HG02884 (cell line): ENCODE measurements at regions not wholly inside any gene's neighbourhood (a gene's known extent, or its start where the extent isn't known, plus 50 kb on each side); places are given as distances from the start of the nearest gene placed in this dataset.

Source experiments
- ATAC-seq: cut with Tn5 transposase; IDR thresholded peaks from one replicate; pipeline ENCODE4 v1.9.1; 2021; ENCODE audit warnings: mild to moderate bottlenecking, moderate library complexity; ENCODE audit not compliant: unreplicated experiment

DNA sequence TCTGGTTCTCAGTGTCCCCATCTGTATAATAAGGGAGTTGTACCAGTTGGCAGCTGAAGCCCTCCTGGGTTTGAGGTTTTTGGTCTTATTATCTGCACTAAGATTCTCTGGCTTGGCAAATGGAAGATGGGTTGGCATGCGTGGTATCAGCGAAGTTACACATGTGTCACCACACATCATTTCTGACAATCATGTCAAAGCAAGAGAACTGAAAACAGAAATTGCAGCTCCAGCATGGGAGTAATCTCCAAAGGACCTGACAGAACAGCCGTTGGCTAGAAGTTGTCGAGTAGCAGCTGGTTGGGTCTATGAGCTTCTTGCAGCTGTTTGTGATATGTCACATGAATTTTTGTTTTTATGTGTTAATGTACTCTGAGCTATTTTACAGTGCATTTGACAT, 317.4 kb downstream of the SLC4A3 start:
- ATAC-seq, result no peak

DNA sequence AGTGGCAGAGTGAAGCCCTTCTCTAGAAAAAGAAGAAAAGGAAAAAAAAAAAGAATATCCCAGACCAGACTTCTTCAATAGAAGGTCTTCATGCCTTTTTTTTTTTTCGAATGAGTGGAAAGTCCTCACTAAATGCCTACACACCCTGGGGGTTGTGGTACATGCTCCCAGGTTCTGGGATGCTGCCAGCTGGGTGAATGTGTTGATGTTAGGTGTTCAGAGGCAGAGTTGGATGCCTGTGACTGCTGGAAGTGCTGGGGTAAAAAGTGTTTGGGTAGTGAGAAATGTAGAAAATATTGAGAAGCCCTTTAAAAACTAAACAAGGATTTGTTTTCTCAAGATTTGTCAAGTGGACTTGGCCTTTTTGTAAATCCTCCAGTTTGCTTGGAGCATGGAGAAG, 318.6 kb downstream of the SLC4A3 start:
- no peak for ATAC-seq

DNA sequence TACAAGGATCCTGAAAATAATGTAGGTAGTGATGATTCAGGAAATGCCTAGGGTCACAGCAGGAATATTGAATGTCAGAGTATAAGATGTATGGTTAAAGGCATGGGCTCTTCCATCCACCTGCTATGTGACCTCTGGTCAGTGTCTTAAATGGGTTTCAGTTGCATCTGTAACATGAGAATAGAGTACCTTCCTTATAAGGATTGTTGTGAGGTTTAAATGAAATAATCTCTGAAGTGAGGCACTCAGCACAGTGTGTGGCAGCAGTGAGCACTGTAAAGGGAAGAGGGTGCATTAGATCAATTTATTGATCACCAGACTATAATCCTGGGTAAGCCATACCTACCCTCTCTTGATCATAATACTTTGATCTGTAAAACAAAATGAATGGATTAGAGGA, 319.1 kb downstream of the SLC4A3 start:
- ATAC-seq, result no peak

DNA sequence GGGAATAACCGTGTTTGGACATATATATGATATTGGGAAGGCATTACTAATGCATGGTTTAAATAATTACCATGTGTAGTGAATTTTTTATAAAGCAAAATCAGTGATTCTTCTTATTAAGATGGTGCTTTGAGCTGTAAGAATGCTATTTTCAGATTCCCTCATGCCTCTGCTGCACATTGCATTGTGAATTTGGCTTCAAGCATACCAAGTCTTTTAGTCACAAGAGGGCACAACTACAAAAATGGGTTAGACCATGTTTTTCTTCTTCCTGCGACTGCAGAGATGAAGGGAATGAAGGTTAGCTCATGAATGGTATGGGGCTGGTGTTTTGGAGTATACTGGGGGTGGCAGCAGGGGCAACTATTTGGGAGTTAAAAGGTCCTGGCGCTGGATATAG, 320.1 kb downstream of the SLC4A3 start:
- no peak for ATAC-seq

DNA sequence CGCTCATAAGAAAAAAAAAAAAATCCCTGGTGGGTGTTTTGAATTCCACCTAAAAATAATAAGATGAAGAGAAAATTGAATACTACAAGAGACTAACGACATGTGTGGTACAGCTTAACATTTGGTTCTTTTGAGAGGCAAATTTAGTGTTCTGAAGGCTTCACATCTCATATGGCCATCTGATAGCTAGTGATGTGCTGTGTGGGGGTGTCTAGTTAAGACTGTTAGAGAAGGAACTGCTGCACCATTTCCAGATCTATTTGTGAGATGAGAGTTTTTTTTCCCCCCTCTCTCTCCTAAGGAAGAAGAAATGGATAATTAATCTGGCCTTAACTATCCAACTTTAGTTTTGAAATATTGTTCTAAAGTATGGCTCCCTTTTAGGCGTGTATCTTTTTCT, 321.6 kb downstream of the SLC4A3 start:
- no peak for ATAC-seq

DNA sequence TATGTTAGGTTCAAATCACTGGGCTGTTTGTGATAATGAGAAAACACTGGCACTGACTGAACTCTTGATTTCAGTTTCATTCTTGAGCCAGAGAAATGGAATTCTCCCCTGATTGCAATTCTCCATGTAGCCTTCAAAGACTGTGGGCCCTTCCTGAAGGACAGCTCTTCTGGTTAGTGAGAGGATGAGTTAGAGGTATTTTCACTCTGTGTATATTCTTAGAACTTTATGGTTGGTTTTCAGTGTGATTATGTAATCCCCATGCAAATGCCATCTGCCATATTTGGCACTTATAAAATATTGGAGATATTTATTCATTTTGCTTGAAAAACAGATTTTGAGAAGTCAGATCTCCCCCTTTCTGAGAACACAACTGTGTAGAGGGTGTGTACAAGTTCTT, 323.7 kb downstream of the SLC4A3 start:
- no peak for ATAC-seq

DNA sequence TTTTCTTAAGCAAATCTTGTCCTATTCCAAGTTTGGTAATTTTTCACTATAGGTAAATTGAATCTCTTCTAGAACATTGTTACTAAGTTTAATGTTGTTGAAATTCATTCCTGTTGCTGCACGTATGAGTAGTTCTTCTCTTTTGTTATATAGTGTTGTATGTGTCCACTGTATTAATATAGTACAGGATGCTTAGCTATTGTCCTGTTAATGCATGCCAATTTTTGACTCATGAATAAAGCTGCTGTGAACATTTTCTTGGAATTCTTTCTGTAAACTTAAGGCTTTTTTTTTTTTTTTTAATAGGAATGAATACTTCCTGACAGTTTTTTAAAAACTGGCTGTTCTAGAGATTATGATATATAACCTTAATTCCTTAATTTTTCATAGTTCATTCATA, 326.9 kb downstream of the SLC4A3 start:
- ATAC-seq, result no peak

DNA sequence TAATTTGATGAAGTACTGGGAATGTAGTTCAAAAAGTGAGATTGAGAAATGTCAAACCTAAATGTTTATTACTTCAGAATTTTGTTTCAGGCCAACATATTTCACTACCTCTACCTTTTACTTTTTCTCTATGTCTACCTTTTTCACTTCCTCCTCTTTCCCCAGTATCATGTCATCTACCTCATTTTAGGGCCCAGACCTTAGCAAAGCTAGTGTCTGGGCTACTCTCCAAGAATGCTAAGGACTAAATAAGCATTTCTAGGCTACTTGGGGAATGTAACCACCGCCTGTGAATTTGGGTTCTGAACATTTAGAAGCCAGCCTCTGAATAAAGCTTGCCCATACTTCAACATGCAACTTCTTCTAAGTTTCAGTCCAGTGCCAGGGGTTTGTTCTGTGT, 330.4 kb downstream of the SLC4A3 start:
- ATAC-seq, result no peak

DNA sequence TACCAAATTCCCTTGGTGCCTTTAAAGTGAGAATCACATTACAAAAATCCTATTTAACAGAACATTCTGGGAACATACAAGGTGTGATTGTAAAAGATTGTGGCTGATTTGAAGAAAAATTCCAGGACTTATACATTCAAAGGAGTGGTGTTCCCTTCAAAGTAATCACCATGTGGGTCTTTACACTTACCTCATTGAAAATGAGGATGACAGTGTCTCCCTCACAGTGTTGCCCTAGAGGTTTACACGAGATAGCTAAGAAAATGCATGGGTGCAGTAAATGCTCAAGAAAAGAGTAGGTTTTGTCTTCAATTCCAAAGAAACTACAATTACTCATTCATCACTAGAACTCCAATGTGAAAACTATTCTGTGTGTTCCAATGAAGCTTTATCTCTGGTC, 331.5 kb downstream of the SLC4A3 start:
- no peak for ATAC-seq

DNA sequence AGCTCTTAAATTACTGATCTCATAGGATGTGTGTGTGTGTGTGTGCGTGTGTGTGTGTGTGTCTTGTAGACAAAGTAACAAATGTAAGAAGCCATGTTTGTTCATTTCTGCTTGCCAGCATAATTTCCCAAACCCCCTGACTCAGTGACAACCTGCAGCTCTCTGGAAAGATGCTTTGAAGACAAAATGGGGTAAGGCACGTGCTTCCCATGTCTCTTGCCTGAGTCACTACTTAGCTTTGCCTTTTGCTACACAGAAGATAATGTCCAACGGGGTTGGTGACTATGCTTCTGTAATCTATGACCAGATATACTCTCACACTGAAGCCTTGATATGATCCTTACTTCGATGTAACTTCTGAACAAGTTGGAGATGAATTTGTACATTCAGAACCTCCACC, 332.0 kb downstream of the SLC4A3 start:
- ATAC-seq, result no peak

DNA sequence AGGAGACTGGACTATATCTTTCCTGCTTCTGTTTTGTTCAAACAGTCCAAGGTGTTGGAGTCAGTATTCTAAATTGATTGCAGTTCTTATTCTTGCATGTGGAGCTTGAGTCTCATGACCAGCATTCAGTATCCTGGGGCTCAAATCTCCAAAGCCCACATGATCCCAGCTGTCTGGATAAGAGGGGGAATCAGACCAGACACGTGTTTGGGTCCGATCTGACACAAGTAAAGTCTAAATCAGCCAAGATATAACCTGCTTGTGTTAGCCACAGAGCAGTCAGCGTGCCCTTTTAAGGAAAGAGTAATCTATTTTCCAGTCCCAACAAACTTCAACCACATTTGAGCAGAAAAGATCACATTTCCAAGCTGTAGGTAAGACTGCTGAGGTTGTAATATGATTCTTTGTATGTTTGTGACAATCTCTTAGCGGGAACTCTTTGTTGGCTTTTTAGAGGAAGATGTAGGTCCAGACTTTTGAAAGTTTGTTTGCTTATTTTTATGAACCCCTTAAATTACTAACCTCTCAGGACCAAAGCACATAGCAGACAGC, 334.6 kb downstream of the SLC4A3 start:
- ATAC-seq, result no peak

DNA sequence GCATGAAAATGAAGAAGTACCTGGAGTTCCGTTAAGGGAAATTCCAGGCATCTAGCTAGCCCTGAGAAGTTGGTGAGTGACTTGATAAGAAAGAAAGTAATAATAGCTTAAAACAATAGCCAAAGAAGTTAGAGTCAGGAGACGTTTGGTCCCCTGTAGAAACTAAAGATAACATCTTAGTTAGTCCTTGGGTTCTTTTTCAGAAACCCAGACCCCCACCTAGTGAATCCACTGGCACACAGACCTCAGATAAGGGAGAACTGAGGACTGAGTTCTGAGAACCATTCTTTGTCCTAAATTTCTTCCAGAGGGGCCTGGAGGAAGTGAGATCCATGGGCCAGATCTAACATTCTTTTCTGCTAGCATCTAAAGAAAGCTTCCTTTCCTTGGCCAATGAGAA, 335.4 kb downstream of the SLC4A3 start:
- ATAC-seq, result no peak

DNA sequence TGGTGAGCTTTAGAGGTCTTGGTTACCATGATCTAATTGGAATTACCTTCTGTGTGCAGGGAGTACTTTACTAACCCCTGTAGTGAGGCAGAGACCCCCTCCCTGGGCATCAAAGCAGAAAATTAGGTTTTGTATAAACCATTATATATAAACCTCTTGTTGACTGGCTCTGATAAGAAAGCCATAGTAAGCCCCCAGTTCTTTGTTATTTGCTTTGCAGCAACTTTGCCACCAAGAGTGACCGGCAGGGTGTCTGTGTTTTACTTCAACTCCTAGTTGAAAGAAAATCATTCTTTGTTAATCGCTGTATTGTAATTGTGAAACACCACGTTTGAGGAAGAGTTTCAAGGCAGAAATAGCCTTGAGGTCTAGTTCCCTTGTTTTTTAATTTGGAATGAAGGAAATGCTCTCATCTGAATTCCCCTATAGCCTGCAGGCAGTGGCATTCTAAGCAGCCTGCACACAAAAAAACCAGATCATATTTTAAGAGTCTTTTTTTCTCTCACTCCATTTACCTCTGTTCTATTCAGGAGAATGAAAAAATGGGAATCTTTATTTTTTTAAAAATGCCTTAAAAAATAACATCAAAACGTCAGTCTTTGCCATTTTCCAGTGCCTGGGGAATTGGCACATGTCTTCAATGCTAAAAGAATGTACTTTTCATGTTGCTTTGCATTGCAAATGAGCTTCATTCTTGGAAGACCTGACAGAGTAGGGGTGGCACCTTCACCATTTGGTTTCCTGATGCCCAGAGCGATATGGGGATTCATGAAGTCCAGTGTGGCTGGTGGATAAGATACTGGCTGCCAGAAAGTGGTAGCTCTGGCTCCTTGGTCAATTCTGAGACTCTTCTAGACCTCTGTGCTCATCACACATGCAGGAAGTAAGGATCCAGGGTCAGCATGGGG, 338.1 kb downstream of the SLC4A3 start:
- no peak for ATAC-seq

DNA sequence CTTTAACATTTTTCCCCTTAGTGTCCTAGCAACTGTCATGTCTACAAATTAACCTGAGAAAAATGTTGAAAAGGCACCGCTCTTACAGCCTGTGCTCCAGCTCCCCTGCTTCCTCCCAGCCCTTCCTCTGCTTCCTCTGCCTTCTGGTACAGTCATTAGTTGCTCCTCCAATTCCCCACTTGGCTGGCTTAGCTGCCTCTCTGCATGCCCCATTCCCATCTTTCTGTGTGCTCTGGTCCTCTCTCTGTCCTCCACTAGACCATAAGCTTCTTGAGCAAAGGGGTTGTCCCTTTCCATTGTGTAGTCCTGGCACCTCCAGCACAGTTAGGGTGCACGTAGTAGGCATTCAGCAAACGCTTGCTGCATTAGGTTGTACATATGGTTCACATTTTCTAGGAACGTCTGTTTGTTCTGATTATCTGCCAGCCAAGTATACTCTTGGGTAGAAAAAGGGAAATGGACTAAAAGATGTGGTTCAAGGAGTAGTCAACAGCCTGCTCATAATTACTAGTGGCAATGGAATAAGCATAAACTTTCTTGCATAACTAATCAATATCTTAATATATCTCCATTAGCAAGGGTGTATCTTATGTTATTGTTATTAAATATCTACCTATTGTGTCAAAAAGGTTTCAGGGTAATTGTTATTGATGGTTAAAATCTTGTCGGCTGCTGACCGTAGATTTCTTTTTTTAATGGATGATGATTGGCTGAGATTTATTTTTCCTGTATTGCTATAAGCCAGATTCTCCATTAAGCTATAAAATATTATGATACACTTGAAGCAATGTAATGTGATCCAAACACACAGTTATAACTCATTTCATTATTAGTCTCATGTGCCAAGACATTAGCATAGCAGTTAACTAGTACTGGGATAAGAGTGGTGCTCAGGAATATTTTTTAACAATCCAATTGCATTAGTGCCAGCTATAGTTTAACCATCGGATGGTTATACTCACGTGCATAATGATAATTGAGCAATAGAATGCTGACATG, 340.1 kb downstream of the SLC4A3 start:
- no peak for ATAC-seq

DNA sequence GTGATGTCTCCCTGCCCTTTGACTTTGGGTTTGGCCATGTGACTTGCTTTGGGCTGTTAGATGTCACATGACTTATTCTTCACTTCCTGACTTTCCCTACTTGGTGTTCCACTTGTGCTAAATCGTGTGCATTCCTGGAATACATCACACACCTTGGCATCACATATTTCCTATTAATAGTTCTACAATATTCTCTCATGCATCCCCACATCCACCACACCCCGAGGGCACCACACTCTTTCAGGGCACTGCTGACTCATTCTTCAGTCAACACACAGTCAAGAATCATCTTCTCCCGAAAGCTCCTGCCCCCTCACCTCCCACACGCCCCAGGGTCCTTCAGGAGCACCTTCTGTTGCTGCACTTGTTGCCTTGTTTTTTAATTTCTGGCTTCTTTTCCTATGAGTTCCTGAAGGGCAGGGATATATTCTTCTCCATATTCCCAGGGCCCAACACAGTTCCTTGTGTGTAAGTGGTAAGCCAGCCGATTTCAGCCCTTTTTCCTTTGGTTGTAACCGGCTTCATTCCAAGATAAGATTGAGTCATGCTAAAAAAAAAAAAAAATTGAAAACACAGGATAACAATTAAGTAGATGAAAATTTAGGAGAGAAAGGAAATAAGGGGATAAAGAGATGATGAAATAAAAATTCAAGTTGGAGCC, 341.4 kb downstream of the SLC4A3 start:
- no peak for ATAC-seq

DNA sequence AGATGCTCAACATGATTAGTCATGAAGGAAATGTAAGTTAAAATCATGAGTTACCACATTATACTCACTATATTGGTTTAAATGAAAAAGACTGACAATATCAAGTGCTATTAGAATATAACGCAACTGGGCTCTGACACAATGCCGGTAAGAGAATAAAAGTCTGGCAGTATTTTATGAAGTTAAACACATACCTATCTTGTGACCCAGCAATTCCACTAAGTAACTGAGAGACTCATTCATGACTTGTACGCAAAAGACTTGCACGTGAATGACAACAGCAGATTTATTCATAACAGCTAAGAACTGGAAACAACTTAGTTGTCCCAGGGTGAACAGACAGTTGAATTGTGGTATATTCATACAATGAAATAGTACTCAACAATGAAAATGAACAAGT, 342.1 kb downstream of the SLC4A3 start:
- no peak for ATAC-seq

DNA sequence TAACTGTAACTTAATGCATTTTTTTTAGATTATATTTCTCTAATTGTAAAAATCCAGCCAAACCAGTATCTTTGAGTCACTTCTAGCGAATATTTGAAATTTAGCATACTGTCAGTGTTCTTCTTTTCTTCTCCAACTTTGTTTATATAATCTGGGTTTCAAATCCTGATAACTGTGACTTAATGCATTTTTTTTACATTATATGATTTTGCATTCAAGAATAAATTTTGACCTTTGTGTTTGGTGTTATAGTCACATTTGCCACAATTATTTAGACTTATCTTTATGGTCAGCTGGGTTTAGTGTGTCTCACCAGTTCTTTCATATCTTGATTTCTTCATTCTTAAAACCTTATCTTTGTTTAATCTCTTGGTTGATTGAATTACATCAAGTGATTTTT, 345.7 kb downstream of the SLC4A3 start:
- no peak for ATAC-seq

DNA sequence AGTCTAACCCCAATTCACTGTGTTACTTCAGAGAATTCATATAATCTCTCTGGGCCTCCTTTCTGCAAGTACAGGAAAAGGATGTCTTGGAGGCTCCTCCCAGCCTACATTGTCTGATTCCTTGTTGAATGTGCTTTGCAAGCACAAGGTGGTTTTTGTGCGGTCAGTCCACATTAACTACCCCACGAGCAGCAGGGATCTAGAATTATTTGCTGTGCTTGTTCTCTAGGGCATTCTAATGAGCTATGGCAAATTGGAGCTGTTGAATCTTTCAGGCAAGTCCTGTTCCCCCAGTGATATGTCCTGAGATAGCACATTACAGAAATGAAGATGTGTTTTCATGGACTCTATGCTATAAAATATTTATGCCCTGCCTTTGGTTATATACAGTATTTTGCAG, 349.4 kb downstream of the SLC4A3 start:
- ATAC-seq, result no peak

DNA sequence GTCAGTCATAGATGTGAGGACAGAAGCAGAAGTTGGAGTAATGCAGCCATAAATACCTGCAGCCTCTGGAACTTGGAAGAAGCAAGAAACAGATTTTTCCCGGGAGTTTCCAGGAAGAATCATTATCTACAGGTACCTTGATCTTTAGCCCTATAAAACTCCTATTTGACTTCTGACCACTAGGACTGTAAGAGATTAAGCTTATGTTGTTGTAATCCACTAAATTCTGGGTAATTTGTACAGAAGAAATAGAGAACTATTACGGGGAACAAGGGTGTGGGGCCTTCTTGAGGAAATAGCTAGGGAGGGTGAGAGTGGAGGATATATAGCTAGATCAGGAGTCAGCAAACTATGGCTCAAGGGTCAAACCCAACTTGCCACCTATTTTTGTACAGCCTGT, 353.2 kb downstream of the SLC4A3 start:
- ATAC-seq, result no peak

DNA sequence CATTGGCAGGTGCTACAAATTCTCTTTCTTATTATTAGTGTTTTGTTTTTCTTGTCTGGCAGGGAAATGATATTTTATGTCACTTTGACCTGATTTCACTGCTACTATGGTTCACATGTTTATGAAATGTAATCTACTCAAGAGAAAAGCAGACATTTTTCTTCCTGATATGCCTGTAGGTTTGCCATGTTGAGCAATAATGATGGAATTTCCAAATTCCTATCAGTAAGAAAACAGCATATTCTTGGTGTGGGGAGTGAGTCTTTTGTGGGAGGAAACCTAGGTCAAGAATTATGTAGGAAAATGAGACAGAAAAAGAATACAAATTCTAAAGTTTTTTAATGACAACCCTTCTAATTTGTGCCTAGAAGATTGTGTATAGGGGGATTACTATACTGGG, 356.4 kb downstream of the SLC4A3 start:
- ATAC-seq, result no peak

DNA sequence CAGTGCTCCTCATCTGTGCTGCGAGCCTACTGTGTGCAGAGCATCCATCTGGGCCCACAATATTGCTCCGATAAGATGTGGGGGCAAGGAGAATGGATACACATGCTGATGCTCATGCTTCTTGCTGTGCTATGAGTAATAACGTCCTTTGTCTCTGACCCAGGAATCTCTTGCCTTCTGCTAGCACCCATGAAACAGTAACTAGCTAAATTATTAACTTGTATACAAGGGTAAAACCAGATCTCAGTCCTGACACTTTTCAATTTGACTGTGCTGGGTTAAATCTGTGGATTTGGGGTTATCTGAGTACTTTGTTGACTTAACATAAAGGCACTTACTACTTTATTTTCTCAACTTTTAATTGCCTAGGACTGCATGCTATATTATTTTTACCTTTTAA, 357.6 kb downstream of the SLC4A3 start:
- no peak for ATAC-seq
